ENCODE measurements at regions not wholly inside any gene's neighbourhood (a gene's known extent, or its start where the extent isn't known, plus 50 kb on each side); places are given as distances from the start of the nearest gene placed in this dataset.

DNA sequence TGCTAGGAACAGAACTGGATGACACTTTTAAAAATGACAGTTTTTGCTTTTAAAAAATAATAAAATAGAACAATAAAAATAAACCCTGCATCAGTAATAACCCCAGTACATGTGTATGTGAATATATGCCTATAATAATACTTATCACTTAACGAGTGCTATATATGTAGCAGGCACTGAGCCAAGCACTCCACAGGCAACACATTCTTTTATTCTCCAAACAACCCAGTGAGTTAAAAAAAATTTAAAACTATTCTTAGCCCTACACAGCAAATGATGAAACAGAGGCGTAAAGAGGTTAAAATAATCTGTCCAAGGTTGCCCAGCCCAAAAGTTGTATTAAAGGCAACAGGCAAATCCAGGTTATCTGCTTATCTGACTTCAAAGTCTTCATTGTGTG is 124.5 kb upstream of the SMIM23 start:
- Histone ChIP-seq H3K4me3 (no peak overlapping the region), H3K9me2 (ENCODE audit: insufficient read depth) (no peaks in the 10 kb centered on the region), H3K36me3 (ENCODE audit: low read depth) (no peaks in the 10 kb centered on the region), H3F3A (ENCODE audit: insufficient read depth, low read depth) (no peaks in the 10 kb centered on the region), H3K27ac (no peak overlapping the region), H3K4me2 (no peak overlapping the region), H3K27me3 (ENCODE audit: insufficient read depth, low read depth) (no peaks in the 10 kb centered on the region), H3K79me2 (ENCODE audit: low read depth) (no peaks in the 10 kb centered on the region), H4K20me1 (ENCODE audit: insufficient read depth) (no peaks in the 10 kb centered on the region), H3K4me1 (replicated peaks; ENCODE audit: insufficient read depth) (no peaks in the 10 kb centered on the region), H2AFZ (no peak overlapping the region), H3K9me3 (ENCODE audit: insufficient read depth, low read depth) (no peaks in the 10 kb centered on the region)
- no peak for DNase-seq
- intact Hi-C loops (cut with micrococcal nuclease; ENCODE audit: unreplicated experiment) = no loop called here
- ChIA-PET POLR2A (ENCODE audit: unreplicated experiment) (no interaction called here), CTCF (no interaction called here)
- TF ChIP-seq, protein P1, sequence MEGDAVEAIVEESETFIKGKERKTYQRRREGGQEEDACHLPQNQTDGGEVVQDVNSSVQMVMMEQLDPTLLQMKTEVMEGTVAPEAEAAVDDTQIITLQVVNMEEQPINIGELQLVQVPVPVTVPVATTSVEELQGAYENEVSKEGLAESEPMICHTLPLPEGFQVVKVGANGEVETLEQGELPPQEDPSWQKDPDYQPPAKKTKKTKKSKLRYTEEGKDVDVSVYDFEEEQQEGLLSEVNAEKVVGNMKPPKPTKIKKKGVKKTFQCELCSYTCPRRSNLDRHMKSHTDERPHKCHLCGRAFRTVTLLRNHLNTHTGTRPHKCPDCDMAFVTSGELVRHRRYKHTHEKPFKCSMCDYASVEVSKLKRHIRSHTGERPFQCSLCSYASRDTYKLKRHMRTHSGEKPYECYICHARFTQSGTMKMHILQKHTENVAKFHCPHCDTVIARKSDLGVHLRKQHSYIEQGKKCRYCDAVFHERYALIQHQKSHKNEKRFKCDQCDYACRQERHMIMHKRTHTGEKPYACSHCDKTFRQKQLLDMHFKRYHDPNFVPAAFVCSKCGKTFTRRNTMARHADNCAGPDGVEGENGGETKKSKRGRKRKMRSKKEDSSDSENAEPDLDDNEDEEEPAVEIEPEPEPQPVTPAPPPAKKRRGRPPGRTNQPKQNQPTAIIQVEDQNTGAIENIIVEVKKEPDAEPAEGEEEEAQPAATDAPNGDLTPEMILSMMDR (conservative IDR thresholded peaks at IDR 0.05) = no peak
- TF ChIP-seq EZH2 (IDR thresholded peaks at IDR 0.05; ENCODE audit: low read depth) = no peak
- BruUV-seq (replicated peaks) = no TSS peak

GRCh38 chr5:171663311-171664085 is 122.1 kb upstream of the SMIM23 start:
- H3K27ac ChIP-seq = no peak overlapping the region
- H3K4me2 ChIP-seq = no peak overlapping the region
- ChIA-PET CTCF (no interaction called here), POLR2A (ENCODE audit: unreplicated experiment) (no interaction called here)
- no peak for DNase-seq
- H3K4me1 ChIP-seq (replicated peaks; ENCODE audit: insufficient read depth) = no peaks in the 10 kb centered on the region
- H3K9me2 ChIP-seq (ENCODE audit: insufficient read depth) = no peaks in the 10 kb centered on the region
- H3K9me3 ChIP-seq (ENCODE audit: insufficient read depth, low read depth) = no peaks in the 10 kb centered on the region
- H2AFZ ChIP-seq = no peak overlapping the region
- no peaks in the 10 kb centered on the region for H4K20me1 ChIP-seq (ENCODE audit: insufficient read depth)
- H3K27me3 ChIP-seq (ENCODE audit: insufficient read depth, low read depth) = no peaks in the 10 kb centered on the region
- TF ChIP-seq, protein P1 (conservative IDR thresholded peaks at IDR 0.05) = no peak
- TF ChIP-seq EZH2 (IDR thresholded peaks at IDR 0.05; ENCODE audit: low read depth) = no peak
- no peak overlapping the region for H3K4me3 ChIP-seq
- H3K36me3 ChIP-seq (ENCODE audit: low read depth) = no peaks in the 10 kb centered on the region
- no peaks in the 10 kb centered on the region for H3F3A ChIP-seq (ENCODE audit: insufficient read depth, low read depth)
- no TSS peak for BruUV-seq (replicated peaks)
- H3K79me2 ChIP-seq (ENCODE audit: low read depth) = no peaks in the 10 kb centered on the region
- intact Hi-C loops (cut with micrococcal nuclease; ENCODE audit: unreplicated experiment) = no loop called here

DNA sequence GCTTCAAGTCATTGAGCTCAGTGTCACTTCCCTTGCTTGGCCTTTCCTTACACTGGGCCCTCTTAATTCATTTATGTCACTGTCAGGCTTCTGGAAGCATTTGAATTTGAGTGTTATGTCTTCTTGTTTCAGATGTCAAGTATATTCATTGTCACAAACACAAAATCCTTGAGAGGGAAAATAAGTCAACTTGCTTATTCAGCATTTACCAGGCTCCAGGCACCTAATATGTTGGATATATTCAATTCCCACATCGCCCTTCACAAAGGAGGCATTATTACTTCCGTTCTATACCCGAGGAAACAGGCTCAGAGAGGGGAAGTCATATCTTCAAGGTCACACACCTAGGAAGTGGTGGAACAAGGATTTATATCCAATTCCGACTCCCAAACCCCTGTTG is 121.1 kb upstream of the SMIM23 start:
- Histone ChIP-seq H3K36me3 (ENCODE audit: low read depth) (no peaks in the 10 kb centered on the region), H2AFZ (no peak overlapping the region), H3K9me2 (ENCODE audit: insufficient read depth) (no peaks in the 10 kb centered on the region), H3K27ac (no peak overlapping the region), H3K4me1 (replicated peaks; ENCODE audit: insufficient read depth) (no peaks in the 10 kb centered on the region), H4K20me1 (ENCODE audit: insufficient read depth) (no peaks in the 10 kb centered on the region), H3K4me3 (no peak overlapping the region), H3K9me3 (ENCODE audit: insufficient read depth, low read depth) (no peaks in the 10 kb centered on the region), H3K79me2 (ENCODE audit: low read depth) (no peaks in the 10 kb centered on the region), H3F3A (ENCODE audit: insufficient read depth, low read depth) (no peaks in the 10 kb centered on the region), H3K4me2 (no peak overlapping the region), H3K27me3 (ENCODE audit: insufficient read depth, low read depth) (no peaks in the 10 kb centered on the region)
- no peak for DNase-seq
- no TSS peak for BruUV-seq (replicated peaks)
- POLR2A ChIA-PET (ENCODE audit: unreplicated experiment) = no interaction called here
- intact Hi-C loops (cut with micrococcal nuclease; ENCODE audit: unreplicated experiment) = no loop called here
- CTCF ChIA-PET = no interaction called here
- no peak for TF ChIP-seq EZH2 (IDR thresholded peaks at IDR 0.05; ENCODE audit: low read depth)
- TF ChIP-seq, protein P1 (conservative IDR thresholded peaks at IDR 0.05) = no peak
